NT2/D1 (cell line): ENCODE measurements at regions not wholly inside any gene's neighbourhood (a gene's known extent, or its start where the extent isn't known, plus 50 kb on each side); places are given as distances from the start of the nearest gene placed in this dataset.

ENCODE experiments used
- SUZ12 ChIP-seq: IDR thresholded peaks from 2 replicates; pipeline ENCODE4 v1.6.1; 2011; ENCODE audit not compliant: insufficient read length, insufficient read depth; ENCODE audit errors: extremely low read depth
- YY1 ChIP-seq: IDR thresholded peaks from 2 replicates; pipeline ENCODE4 v1.6.1; 2011; ENCODE audit not compliant: insufficient read length, insufficient read depth

DNA sequence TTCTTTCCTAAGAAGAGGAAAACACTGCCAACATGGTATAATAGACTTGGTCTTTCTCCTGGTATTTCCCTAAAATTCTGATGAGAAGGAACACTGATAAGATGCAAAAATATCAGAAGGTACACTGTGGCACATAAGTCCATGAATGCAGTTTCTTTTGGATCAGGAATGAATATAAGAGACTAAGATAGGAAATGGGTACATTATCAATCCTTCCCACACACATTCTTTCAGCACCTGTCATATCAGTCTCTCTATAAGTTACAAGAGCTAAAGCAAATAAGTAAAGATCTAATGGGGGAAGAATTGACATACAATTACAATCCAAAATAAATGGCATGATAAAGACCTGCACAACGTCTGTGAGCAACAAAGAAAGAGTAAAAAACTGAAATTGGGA lies 1101.0 kb downstream of the ROBO2 start:
- TF ChIP-seq YY1: no peak
- TF ChIP-seq SUZ12: no peak
